GM23338 (cell line): ENCODE measurements at regions not wholly inside any gene's neighbourhood (a gene's known extent, or its start where the extent isn't known, plus 50 kb on each side); places are given as distances from the start of the nearest gene placed in this dataset.
"Not testable (repeated sequence)": the region's sequence is repeated elsewhere in the genome, so short reads cannot be mapped to it uniquely, and the experiment has no call there.

Source experiments
- ATAC-seq: fragments of 200-7000 bp; cut with Tn5 transposase; 3 replicates; pipeline ENCODE4 v1.9.1; 2020
- DNase-seq: peaks from one replicate; pipeline ENCODE4 v3.0.0-alpha.2; 2015; ENCODE audit warnings: low spot score
- H2AFZ ChIP-seq: fragments of 200-600 bp; sonication (generic); 2 replicates; pipeline ENCODE4 v1.8.0; 2016; ENCODE audit warnings: antibody characterized with exemption, mild to moderate bottlenecking, moderate library complexity
- H3F3A ChIP-seq: fragments of 200-600 bp; sonication (generic); replicated peaks from 2 replicates; pipeline ENCODE4 v1.8.0; 2017; ENCODE audit warnings: antibody characterized with exemption, mixed run types, low read depth
- H3K27ac ChIP-seq: fragments of 200-600 bp; sonication (generic); 2 replicates; pipeline ENCODE4 v1.6.1; 2016; ENCODE audit warnings: low read depth
- H3K27me3 ChIP-seq: fragments of 200-600 bp; sonication (generic); 2 replicates; pipeline ENCODE4 v1.8.0; 2016; ENCODE audit warnings: mild to moderate bottlenecking, mixed run types, moderate library complexity; ENCODE audit not compliant: insufficient read depth
- H3K36me3 ChIP-seq: fragments of 200-600 bp; sonication (generic); 2 replicates; pipeline ENCODE4 v1.8.0; 2016; ENCODE audit warnings: mild to moderate bottlenecking; ENCODE audit not compliant: insufficient read depth
- H3K4me1 ChIP-seq: fragments of 200-600 bp; sonication (generic); 2 replicates; pipeline ENCODE4 v1.8.0; 2016; ENCODE audit warnings: mild to moderate bottlenecking, moderate library complexity; ENCODE audit not compliant: insufficient read depth
- H3K4me2 ChIP-seq: fragments of 200-600 bp; sonication (generic); 2 replicates; pipeline ENCODE4 v1.7.1; 2017; ENCODE audit warnings: mixed run types
- H3K4me3 ChIP-seq: fragments of 200-600 bp; sonication (generic); 2 replicates; pipeline ENCODE4 v1.6.1; 2016; ENCODE audit warnings: mixed run types
- H3K79me2 ChIP-seq: fragments of 200-600 bp; sonication (generic); replicated peaks from 2 replicates; pipeline ENCODE4 v1.8.0; 2017; ENCODE audit warnings: mild to moderate bottlenecking; ENCODE audit not compliant: insufficient read depth
- H3K9me2 ChIP-seq: fragments of 200-600 bp; sonication (generic); 2 replicates; pipeline ENCODE4 v1.8.0; 2017; ENCODE audit not compliant: insufficient read depth
- H4K20me1 ChIP-seq: fragments of 200-600 bp; sonication (generic); replicated peaks from 2 replicates; pipeline ENCODE4 v1.8.0; 2017; ENCODE audit warnings: mild to moderate bottlenecking; ENCODE audit not compliant: insufficient read depth
- H3K27ac Mint-ChIP-seq: 2 replicates; pipeline ENCODE4 v1.8.0; 2020; ENCODE audit warnings: inconsistent platforms, mild to moderate bottlenecking, moderate library complexity, mixed read lengths
- H3K27me3 Mint-ChIP-seq: 3 replicates; pipeline ENCODE4 v1.8.0; 2022; ENCODE audit warnings: low read depth, mild to moderate bottlenecking, moderate library complexity, mixed read lengths, inconsistent platforms; ENCODE audit not compliant: insufficient read depth, poor library complexity
- H3K36me3 Mint-ChIP-seq: 3 replicates; pipeline ENCODE4 v1.8.0; 2021; ENCODE audit warnings: low read depth, mild to moderate bottlenecking, inconsistent platforms, moderate library complexity, mixed read lengths
- H3K4me1 Mint-ChIP-seq: 3 replicates; pipeline ENCODE4 v1.8.0; 2020; ENCODE audit warnings: mild to moderate bottlenecking, inconsistent platforms, mixed read lengths
- H3K4me3 Mint-ChIP-seq: 3 replicates; pipeline ENCODE4 v1.8.0; 2021; ENCODE audit warnings: moderate library complexity, mild to moderate bottlenecking, inconsistent platforms, mixed read lengths
- H3K9me3 Mint-ChIP-seq: 3 replicates; pipeline ENCODE4 v1.8.0; 2020; ENCODE audit warnings: moderate library complexity, mild to moderate bottlenecking, inconsistent platforms, mixed read lengths
- ETS1 ChIP-seq: IDR thresholded peaks from 2 replicates; pipeline ENCODE4 v1.6.1; 2016; ENCODE audit warnings: antibody characterized with exemption

GRCh38 chr2:242075696-242076095, 206.2 kb downstream of the RTP5 start (continued):
- no peak for TF ChIP-seq ETS1

- not testable (repeated sequence) for H3K36me3 Mint-ChIP-seq
Measured at GRCh38 chr2:242076184-242076583, 206.7 kb downstream of the RTP5 start.

GRCh38 chr2:242078426-242078825, 208.9 kb downstream of the RTP5 start:
- not testable (repeated sequence) for H3K9me3 Mint-ChIP-seq, H3K9me2 ChIP-seq, H3K36me3 Mint-ChIP-seq, H2AFZ ChIP-seq, ATAC-seq, H3K27ac ChIP-seq, H3K36me3 ChIP-seq, H3F3A ChIP-seq, H4K20me1 ChIP-seq, H3K27me3 Mint-ChIP-seq, H3K4me2 ChIP-seq, H3K4me3 Mint-ChIP-seq, H3K27me3 ChIP-seq, H3K27ac Mint-ChIP-seq, H3K79me2 ChIP-seq, DNase-seq, H3K4me1 ChIP-seq, H3K4me3 ChIP-seq
- H3K4me1 Mint-ChIP-seq: peaks cover 14% of the 10 kb centered on the region; the same call in 2 of the 3 replicates

More at GRCh38 chr2:242076184-242076583, 206.7 kb downstream of the RTP5 start:
- not testable (repeated sequence) for H3K9me2 ChIP-seq, DNase-seq, H3K9me3 Mint-ChIP-seq, H3K27ac ChIP-seq, H3K36me3 ChIP-seq, H3K27me3 ChIP-seq, H3K27ac Mint-ChIP-seq, H4K20me1 ChIP-seq, H3K79me2 ChIP-seq, H3F3A ChIP-seq, H3K4me1 ChIP-seq, H3K4me3 ChIP-seq, H3K27me3 Mint-ChIP-seq, H3K4me3 Mint-ChIP-seq, H3K4me2 ChIP-seq, H2AFZ ChIP-seq
- peaks cover 14% of the 10 kb centered on the region; the same call in 2 of the 3 replicates for H3K4me1 Mint-ChIP-seq
- ATAC-seq: peak; percentile 38

- not testable (repeated sequence) for H2AFZ ChIP-seq, H3K4me3 ChIP-seq, ATAC-seq, H3K4me3 Mint-ChIP-seq, H3K9me2 ChIP-seq, H3K79me2 ChIP-seq, H3K27ac Mint-ChIP-seq, H3K4me1 ChIP-seq, H3K27me3 ChIP-seq, H3F3A ChIP-seq, H3K36me3 Mint-ChIP-seq, H3K36me3 ChIP-seq, H3K9me3 Mint-ChIP-seq, H3K27ac ChIP-seq, DNase-seq, H3K27me3 Mint-ChIP-seq, H4K20me1 ChIP-seq, H3K4me2 ChIP-seq
- H3K4me1 Mint-ChIP-seq: peaks cover 14% of the 10 kb centered on the region; the same call in 2 of the 3 replicates
Measured at GRCh38 chr2:242079792-242080191, 210.3 kb downstream of the RTP5 start.

GRCh38 chr2:242080575-242081214, 211.2 kb downstream of the RTP5 start:
- not testable (repeated sequence) for H3K4me3 ChIP-seq, H3K4me3 Mint-ChIP-seq, H3K27ac Mint-ChIP-seq, H3K4me1 ChIP-seq, H3K27me3 ChIP-seq, H3K4me2 ChIP-seq, H4K20me1 ChIP-seq, H3K27me3 Mint-ChIP-seq, H3K36me3 Mint-ChIP-seq, H3K9me2 ChIP-seq, H3K9me3 Mint-ChIP-seq, H3K4me1 Mint-ChIP-seq, H2AFZ ChIP-seq, H3K27ac ChIP-seq, DNase-seq, ATAC-seq, H3K36me3 ChIP-seq, H3F3A ChIP-seq, H3K79me2 ChIP-seq

GRCh38 chr2:242084034-242084433, 214.5 kb downstream of the RTP5 start:
- H3K36me3 ChIP-seq, H3K27ac Mint-ChIP-seq, H3K36me3 Mint-ChIP-seq, H3K9me3 Mint-ChIP-seq, H3K27ac ChIP-seq, H3K9me2 ChIP-seq, H3K4me3 ChIP-seq, H3K4me1 Mint-ChIP-seq, H3K4me3 Mint-ChIP-seq, H2AFZ ChIP-seq, H3K79me2 ChIP-seq, H3K4me2 ChIP-seq, ATAC-seq, DNase-seq, H3K4me1 ChIP-seq, H3F3A ChIP-seq, H4K20me1 ChIP-seq: not testable (repeated sequence)
- H3K27me3 ChIP-seq: peaks cover 16% of the 10 kb centered on the region
- peaks cover 20% of the 10 kb centered on the region for H3K27me3 Mint-ChIP-seq

GRCh38 chr2:242085024-242085674, 215.6 kb downstream of the RTP5 start:
- H3K79me2 ChIP-seq, H3F3A ChIP-seq, H3K4me1 Mint-ChIP-seq, H3K36me3 ChIP-seq, H3K9me2 ChIP-seq, H4K20me1 ChIP-seq, H3K27ac Mint-ChIP-seq, H3K36me3 Mint-ChIP-seq, H3K9me3 Mint-ChIP-seq, ATAC-seq, DNase-seq, H3K4me2 ChIP-seq, H3K4me3 ChIP-seq, H3K4me1 ChIP-seq, H3K4me3 Mint-ChIP-seq, H2AFZ ChIP-seq, H3K27ac ChIP-seq: not testable (repeated sequence)
- H3K27me3 Mint-ChIP-seq: peaks cover 21% of the 10 kb centered on the region
- peaks cover 24% of the 10 kb centered on the region for H3K27me3 ChIP-seq
